Esophagus squamous epithelium (tissue), 5 donors: ENCODE measurements at regions not wholly inside any gene's neighbourhood (a gene's known extent, or its start where the extent isn't known, plus 50 kb on each side); places are given as distances from the start of the nearest gene placed in this dataset.

Experiments used
- DNase-seq: peaks from one replicate; lab custom pipeline; 2025; lab: John Stamatoyannopoulos, UW
- H3K27ac ChIP-seq, 4 donors: fragments of 200-600 bp; sonication (generic); one replicate each; pipeline ENCODE4 v1.5.1; 2016 to 2019; ENCODE audit warnings: mild to moderate bottlenecking in 1 of 4
- H3K27me3 ChIP-seq, 4 donors: fragments of 200-600 bp; sonication (generic); 1 replicate in 3 of 4; 2 replicates in 1 of 4; pipeline versions ENCODE4 v1.5.1 to v1.6.0; 2017 to 2021; ENCODE audit warnings: antibody characterized with exemption in 1 of 4
- H3K36me3 ChIP-seq, 3 donors: fragments of 200-600 bp; sonication (generic); one replicate each; pipeline ENCODE4 v1.5.1; 2016 to 2019
- H3K4me1 ChIP-seq, 3 donors: fragments of 200-600 bp; sonication (generic); one replicate each; pipeline ENCODE4 v1.5.1; 2017 to 2019
- H3K4me3 ChIP-seq, 4 donors: fragments of 200-600 bp; sonication (generic); 1 replicate in 3 of 4; 2 replicates in 1 of 4; pipeline ENCODE4 v1.5.1; 2016 to 2019; ENCODE audit warnings: mild to moderate bottlenecking in 2 of 4, moderate library complexity in 1 of 4
- H3K9me3 ChIP-seq, 3 donors: fragments of 200-600 bp; sonication (generic); one replicate each; pipeline ENCODE4 v1.5.1; 2016 to 2019
- POLR2A ChIP-seq, 4 donors: fragments of 450-650 bp; IDR thresholded peaks; one replicate each; pipeline ENCODE4 v1.6.1; 2017; ENCODE audit warnings: antibody characterized with exemption in 4 of 4, mild to moderate bottlenecking in 4 of 4, moderate library complexity in 3 of 4
- WGBS, 2 donors: methylation state at CpG; one replicate each; pipeline ENCODE4 v1.1.5; 2018; 5-methylcytosine and 5-hydroxymethylcytosine counted together
- intact Hi-C: fragments of 100-400 bp; cut with DNase I; formaldehyde crosslinking; loops from one replicate; pipeline ENCODE4 v1.15.0; 2022
- TF ChIP-seq, protein P1 (sequence below), 6 experiments: fragments of 450-650 bp in 4 of 6; fragments of 200-600 bp in 2 of 6; sonication (generic) in 2 of 6; IDR thresholded peaks; one replicate each; pipeline ENCODE4 v1.5.1; 2016 to 2019; ENCODE audit warnings: antibody characterized with exemption in 6 of 6, mild to moderate bottlenecking in 4 of 6, moderate library complexity in 4 of 6
- donor health status: DM: yes; HTN: yes; CAD: no.

GRCh38 chr3:36215241-36215640, 165.1 kb upstream of the STAC start:
- DNase-seq: no peak
- intact Hi-C loops: no loop called here
- Histone ChIP-seq H3K9me3 (no peaks in the 10 kb centered on the region), H3K4me1 (no peaks in the 10 kb centered on the region), H3K4me3 (no peak overlapping the region), H3K36me3 (no peaks in the 10 kb centered on the region), H3K27me3 (no peaks in the 10 kb centered on the region), H3K27ac (no peak overlapping the region)
- TF ChIP-seq, protein P1, sequence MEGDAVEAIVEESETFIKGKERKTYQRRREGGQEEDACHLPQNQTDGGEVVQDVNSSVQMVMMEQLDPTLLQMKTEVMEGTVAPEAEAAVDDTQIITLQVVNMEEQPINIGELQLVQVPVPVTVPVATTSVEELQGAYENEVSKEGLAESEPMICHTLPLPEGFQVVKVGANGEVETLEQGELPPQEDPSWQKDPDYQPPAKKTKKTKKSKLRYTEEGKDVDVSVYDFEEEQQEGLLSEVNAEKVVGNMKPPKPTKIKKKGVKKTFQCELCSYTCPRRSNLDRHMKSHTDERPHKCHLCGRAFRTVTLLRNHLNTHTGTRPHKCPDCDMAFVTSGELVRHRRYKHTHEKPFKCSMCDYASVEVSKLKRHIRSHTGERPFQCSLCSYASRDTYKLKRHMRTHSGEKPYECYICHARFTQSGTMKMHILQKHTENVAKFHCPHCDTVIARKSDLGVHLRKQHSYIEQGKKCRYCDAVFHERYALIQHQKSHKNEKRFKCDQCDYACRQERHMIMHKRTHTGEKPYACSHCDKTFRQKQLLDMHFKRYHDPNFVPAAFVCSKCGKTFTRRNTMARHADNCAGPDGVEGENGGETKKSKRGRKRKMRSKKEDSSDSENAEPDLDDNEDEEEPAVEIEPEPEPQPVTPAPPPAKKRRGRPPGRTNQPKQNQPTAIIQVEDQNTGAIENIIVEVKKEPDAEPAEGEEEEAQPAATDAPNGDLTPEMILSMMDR (IDR thresholded peaks at IDR 0.05): no peak
- no peak for TF ChIP-seq POLR2A (IDR thresholded peaks at IDR 0.05)
- WGBS, 2 donors: 11 to 14% methylated on average over 1 of the region's 1 CpG

- TF ChIP-seq, protein P1 (IDR thresholded peaks at IDR 0.05): no peak
- no peak for TF ChIP-seq POLR2A (IDR thresholded peaks at IDR 0.05)
- Histone ChIP-seq H3K4me1 (no peaks in the 10 kb centered on the region), H3K27me3 (no peaks in the 10 kb centered on the region), H3K27ac (no peak overlapping the region), H3K4me3 (no peak overlapping the region), H3K9me3 (no peaks in the 10 kb centered on the region), H3K36me3 (no peaks in the 10 kb centered on the region)
- intact Hi-C loops: no loop called here
- 75 to 91% methylated on average over 1 of the region's 1 CpG for WGBS, 2 donors
- no peak for DNase-seq
Observed at GRCh38 chr3:36219398-36219797, 160.9 kb upstream of the STAC start.

DNA sequence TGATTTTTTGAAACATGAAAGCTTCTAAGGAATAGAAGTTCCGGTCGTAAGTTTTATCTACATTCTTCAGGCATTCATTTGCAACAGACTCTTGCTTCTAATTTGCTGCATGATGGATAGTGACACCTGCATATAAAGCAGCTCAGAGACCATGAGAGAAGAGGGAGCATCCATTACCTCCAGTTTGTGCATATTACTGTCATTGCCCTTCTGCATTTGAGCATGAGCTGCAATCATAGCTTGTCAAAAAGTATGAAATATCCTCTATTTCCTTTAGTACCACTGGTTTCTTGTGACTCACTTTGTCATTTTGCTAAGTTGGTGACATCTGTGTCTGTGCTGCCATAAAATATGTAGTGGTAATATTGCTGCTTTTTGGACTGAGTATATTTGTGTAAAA, 160.1 kb upstream of the STAC start:
- no peaks in the 10 kb centered on the region for H3K4me1 ChIP-seq
- no peak for DNase-seq
- intact Hi-C loops: no loop called here
- 96 to 100% methylated on average over 2 of the region's 2 CpGs for WGBS, 2 donors
- no peak overlapping the region for H3K27ac ChIP-seq
- no peak overlapping the region for H3K4me3 ChIP-seq
- no peaks in the 10 kb centered on the region for H3K36me3 ChIP-seq
- TF ChIP-seq, protein P1 (IDR thresholded peaks at IDR 0.05): no peak
- no peak for TF ChIP-seq POLR2A (IDR thresholded peaks at IDR 0.05)
- H3K9me3 ChIP-seq: no peaks in the 10 kb centered on the region
- H3K27me3 ChIP-seq: no peaks in the 10 kb centered on the region

DNA sequence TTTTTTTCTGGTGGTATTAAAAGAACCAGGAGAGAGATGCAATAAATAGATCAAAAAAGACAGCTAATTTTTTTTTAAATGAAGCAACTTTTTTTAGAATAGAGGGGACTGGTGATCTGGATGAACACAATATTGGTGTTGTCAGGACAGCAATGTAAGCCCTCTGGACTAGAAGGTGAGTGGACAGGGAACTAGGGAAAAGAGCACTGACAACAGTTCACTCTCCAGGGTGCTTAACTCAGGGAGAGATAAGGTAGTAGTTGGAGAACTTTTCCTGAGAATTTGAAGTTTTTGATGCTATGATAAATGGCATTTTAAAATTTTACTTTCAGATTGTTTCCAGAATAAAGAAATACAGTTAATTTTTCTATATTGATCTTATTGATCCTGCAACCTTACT, 158.3 kb upstream of the STAC start:
- no peaks in the 10 kb centered on the region for H3K4me1 ChIP-seq
- TF ChIP-seq POLR2A (IDR thresholded peaks at IDR 0.05): no peak
- TF ChIP-seq, protein P1 (IDR thresholded peaks at IDR 0.05): no peak
- no peaks in the 10 kb centered on the region for H3K36me3 ChIP-seq
- no peaks in the 10 kb centered on the region for H3K9me3 ChIP-seq
- no peaks in the 10 kb centered on the region for H3K27me3 ChIP-seq
- no peak overlapping the region for H3K27ac ChIP-seq
- intact Hi-C loops: no loop called here
- no peak overlapping the region for H3K4me3 ChIP-seq
- DNase-seq: no peak

DNA sequence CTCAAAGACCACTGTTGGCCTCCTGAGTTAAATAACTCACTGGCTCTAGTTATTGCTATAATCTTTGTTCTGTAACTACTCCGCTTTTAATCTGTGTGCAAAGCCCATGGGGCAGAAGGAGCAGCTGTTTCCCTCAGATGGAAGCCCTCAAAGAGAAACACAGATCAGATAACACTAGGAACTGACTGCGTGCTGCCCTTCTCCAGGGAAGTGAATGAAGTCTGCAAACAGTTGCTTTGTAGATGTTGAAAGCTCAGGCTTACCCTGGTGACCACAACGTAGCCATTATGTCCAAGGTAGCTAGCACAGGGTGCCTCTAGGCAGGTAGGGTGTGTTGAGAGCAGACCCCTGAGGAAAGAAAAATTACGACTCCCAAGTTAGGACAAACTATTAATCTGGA, 152.3 kb upstream of the STAC start:
- DNase-seq: no peak
- Histone ChIP-seq H3K4me3 (no peak overlapping the region), H3K27me3 (no peaks in the 10 kb centered on the region), H3K36me3 (no peaks in the 10 kb centered on the region), H3K27ac (no peak overlapping the region), H3K9me3 (no peaks in the 10 kb centered on the region), H3K4me1 (no peaks in the 10 kb centered on the region)
- WGBS, 2 donors: 15 to 32% methylated on average over 4 of the region's 4 CpGs
- intact Hi-C loops: no loop called here
- TF ChIP-seq, protein P1 (IDR thresholded peaks at IDR 0.05): no peak
- TF ChIP-seq POLR2A (IDR thresholded peaks at IDR 0.05): no peak
